ENCODE measurements at regions not wholly inside any gene's neighbourhood (a gene's known extent, or its start where the extent isn't known, plus 50 kb on each side); places are given as distances from the start of the nearest gene placed in this dataset.

DNA sequence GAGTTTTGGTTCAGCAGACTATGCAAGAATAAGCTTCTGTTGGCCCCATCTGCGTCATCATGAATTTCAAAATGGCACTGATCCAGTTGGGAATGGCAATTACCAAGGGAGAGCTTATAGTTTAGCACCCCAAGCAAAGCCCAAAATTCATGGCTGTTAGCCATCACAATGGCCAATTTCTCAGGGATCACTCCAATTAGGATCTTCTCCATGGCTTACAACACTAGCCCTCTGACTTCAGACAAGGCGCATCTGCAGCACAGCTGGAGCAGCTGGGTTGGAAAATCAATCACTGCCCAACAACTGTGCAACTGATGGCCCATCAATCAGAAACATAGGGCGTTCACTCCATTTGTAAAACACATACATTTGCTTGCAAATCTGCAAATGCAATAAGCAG, 273.6 kb downstream of the SRBD1 start:
- DNase-seq: no peak

DNA sequence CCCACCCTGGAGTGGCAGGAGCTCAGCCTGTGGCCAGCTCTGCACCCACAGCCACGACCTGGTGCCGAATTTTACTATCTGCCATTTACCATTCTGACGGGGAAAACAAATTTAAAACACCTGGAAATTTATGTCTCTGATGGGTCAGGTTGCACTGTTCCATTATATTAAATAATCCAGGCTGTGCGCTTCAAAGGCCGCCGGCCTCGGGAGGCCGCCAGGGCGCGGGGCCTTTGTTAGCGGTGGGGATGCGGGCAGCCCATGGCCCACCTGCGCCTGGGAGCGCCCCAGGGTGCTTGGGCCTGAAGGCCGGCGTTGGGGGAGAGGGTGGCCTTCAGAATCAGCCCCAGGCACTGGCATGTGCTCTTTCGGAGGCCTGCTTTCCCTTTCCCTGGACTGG, 276.9 kb downstream of the SRBD1 start:
- DNase-seq: no peak

DNA sequence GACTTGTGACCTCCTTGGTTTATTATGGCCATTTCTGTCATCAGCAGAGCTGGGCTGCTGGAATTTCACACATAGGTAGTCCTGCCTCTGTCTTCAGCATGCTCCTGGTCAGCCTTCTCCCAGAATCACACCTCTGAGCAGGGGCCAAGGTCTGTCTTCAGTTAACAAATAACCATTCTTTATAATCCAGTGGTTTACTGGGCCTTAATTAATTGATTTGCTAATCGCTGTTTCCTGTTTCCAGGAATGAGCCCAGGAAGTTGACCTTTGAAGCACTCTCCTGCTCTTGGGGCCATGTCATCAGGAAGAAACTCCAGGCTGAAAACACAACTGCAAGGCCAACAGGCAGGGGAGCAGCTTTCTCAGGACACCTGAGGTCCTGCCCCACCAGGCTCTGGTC, 278.5 kb downstream of the SRBD1 start:
- no peak for DNase-seq

DNA sequence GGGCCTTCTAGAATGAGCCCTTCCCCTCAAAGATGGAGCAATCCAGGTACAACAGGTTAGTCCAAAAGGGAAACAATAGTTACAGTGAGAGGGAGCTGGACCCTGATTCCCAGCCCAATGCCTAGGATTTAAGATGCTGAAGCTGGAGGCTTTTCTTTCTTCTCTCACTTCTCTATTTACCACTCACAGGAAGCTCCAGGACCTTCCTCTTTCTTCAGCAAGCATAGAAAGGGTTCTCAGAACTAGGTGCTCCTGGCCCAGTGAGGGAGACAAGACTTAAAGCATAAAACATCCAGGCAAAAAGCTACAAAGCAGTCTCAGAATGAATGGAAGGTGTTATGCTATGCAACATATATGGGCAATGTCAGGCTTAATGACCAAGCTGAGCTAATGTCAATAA, 279.0 kb downstream of the SRBD1 start:
- DNase-seq: peak; percentile 29

GRCh38 chr2:45331410-45331786, 279.7 kb downstream of the SRBD1 start:
- no peak for DNase-seq

- DNase-seq: no peak
Measured at GRCh38 chr2:45330637-45331409, 280.2 kb downstream of the SRBD1 start.

DNA sequence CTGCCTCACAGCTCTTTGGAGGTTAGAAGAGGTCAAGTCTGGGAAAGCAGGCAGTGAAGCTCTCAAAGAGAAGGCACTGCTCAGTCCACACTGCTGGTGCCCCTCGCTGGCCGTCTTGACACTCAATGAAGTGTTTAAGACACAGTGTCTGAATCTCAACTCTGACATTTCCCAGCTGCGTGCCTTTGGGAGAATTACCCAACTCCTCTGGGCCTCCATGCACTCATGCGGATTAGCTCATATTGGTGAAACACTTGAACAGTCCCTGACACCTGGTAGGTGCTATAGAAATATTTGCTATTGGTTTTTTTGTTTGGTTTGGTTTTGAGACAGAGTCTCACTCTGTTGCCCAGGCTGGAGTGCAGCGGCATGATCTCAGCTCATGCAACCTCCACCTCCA, 281.0 kb downstream of the SRBD1 start:
- no peak for DNase-seq

GRCh38 chr2:45329045-45329677, 281.9 kb downstream of the SRBD1 start:
- no peak for DNase-seq

- no peak for DNase-seq
Measured at GRCh38 chr2:45328264-45328870, 282.7 kb downstream of the SRBD1 start.

GRCh38 chr2:45323344-45323743, 287.7 kb downstream of the SRBD1 start:
- no peak for DNase-seq

DNA sequence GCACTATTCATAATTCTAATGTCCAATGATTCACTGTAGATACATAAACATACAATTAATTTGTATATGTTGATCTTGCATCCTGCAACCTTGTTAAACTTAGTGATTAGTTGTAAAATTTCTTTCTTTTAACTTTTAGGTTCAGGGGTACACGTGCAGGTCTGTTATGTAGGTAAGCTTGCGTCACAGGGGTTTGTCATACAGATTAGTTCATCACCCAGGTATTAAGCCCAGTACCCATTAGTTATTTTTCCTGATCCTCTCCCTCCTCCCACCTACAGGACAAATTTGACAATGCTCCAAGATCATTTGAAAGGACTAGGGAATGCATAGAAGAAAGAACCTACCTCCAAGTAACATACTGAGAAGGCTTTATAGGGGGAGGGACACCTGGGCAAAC, 290.1 kb downstream of the SRBD1 start:
- DNase-seq: no peak

GRCh38 chr2:45319683-45320455, 291.2 kb downstream of the SRBD1 start:
- no peak for DNase-seq

DNA sequence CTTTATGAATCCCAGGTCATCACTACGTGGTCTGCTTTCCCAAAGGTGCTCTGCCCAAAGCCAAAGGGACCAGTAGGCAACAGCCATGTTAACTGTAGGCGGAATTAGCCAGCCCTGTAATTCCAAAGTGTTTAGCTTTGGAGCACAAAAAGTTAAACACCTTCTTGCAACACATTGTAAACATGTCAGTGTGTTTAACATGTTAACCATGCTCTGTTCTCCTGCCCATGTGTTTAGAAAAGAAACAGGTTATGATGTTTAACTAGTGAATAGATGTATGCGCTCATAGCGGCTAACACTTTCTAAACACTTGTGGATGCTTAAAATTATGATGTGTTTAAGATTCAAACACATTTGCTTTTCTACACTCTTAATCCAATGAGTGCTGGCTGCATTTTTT, 292.4 kb downstream of the SRBD1 start:
- DNase-seq: no peak

DNA sequence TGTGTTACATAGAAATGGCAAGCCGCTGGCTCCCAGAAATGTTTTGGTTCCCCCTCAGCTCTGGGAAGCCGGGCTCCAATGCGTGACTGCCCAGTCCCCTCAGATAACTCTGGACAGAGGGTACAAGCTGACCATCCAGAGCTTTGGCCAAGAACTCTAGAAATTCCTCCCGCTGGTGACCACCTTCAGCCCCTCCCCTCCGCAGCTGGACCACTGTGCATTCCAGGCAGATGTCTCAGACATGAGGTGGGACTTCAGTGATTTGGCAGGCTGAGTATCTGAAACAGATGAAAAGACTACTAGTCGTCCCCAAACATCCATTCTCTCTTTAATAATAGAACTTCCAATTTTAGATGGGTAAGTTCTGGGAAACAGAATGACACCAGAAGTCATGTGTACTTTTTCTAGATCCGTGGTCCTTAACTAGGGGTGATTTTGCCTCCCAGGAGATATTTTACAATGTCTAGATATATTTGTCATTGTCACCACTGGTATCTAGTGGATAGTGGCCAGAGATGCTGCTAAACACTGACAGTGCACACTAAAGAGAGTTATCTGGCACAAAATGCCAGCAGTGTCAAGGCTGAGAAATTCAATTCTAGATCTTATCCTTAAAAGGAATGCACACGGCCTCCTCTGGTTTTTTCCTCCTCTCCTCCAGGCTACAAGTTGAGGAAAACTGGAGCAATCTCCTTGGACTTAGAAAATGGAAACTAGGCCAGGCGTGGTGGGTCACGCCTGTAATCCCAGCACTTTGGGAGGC, 294.3 kb downstream of the SRBD1 start:
- DNase-seq: no peak

DNA sequence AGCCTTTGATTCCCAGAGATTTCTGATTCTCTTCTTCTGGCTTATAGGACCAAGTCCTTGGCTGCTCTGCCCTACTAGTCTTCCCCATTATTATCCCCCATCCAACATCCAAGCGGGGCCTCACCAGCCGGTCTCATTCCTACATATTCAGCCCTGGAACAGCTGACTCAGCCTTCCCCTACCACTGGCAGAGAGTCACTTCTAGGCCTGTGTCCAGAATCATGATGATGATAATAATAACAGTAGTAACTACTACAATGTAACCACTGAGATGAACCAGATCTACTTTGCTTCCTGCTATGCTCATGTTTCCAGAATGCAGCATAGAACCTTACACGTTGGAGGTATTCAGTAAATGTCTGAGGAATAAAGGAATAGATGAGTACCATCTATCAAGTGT, 295.2 kb downstream of the SRBD1 start:
- no peak for DNase-seq

- no peak for DNase-seq
Measured at GRCh38 chr2:45312275-45312674, 298.8 kb downstream of the SRBD1 start.

- DNase-seq: no peak
Measured at GRCh38 chr2:45311559-45311958, 299.5 kb downstream of the SRBD1 start.

DNA sequence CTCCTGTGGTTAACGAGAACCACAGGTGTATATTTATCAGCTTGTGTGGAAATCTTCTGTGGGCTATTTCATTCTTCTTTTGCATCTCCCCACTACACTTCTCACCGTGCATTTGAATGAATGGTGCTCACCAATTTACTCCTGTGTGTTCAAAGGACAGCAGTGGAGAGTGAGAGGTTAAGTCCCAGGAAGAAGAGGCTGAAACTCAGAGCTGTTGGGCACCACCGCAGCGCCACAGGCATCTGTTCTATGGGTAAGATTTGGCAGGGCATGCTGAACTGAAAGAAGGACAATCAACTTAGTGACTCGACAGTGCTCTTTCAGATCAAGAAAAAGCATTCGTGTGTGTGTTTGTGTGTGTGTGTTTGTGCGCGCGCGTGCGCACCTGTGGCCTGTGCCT, 297.9 kb upstream of the SIX2 start:
- DNase-seq: no peak

DNA sequence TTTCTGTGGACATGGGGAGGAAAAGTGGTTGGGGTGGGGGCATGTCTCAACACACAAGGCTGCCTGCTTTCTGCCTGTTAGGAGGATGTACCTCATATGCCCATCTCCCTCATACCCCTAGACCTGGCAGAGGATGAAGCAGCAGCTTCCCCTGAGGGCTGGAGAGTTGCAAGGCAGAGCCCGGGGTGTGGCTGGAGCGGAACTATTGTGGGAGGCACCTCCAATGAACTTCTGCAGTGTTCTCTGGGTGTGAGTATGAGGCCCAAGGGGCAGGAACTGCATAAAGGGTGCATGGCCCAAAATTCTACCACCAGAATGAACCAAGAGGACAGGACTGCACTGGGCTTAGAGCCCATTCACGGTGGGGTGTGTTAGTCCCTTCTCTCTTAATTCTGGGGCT, 296.3 kb upstream of the SIX2 start:
- no peak for DNase-seq

- no peak for DNase-seq
Measured at GRCh38 chr2:45303417-45304202, 294.4 kb upstream of the SIX2 start.

- no peak for DNase-seq
Measured at GRCh38 chr2:45301307-45302277, 292.3 kb upstream of the SIX2 start.
